PC-3 (cell line): ENCODE measurements at regions not wholly inside any gene's neighbourhood (a gene's known extent, or its start where the extent isn't known, plus 50 kb on each side); places are given as distances from the start of the nearest gene placed in this dataset.
"Not testable (repeated sequence)": the region's sequence is repeated elsewhere in the genome, so short reads cannot be mapped to it uniquely, and the experiment has no call there.

ENCODE experiments used
- CTCF ChIP-seq: fragments of 300-600 bp; sonication (generic); conservative IDR thresholded peaks from 2 replicates; pipeline ENCODE4 v1.5.1; 2017; ENCODE audit warnings: antibody characterized with exemption, low read depth, mild to moderate bottlenecking, low read length
- EZH2 ChIP-seq: fragments of 300-600 bp; sonication (generic); IDR thresholded peaks from one replicate; pipeline ENCODE4 v1.6.1; 2017; ENCODE audit warnings: antibody characterized with exemption, mild to moderate bottlenecking, low read length; ENCODE audit not compliant: unreplicated experiment
- EZH2phosphoT487 ChIP-seq: fragments of 300-600 bp; sonication (generic); IDR thresholded peaks from 2 replicates; pipeline ENCODE4 v1.6.1; 2018; ENCODE audit warnings: mild to moderate bottlenecking, antibody characterized with exemption, low read length, borderline replicate concordance

DNA sequence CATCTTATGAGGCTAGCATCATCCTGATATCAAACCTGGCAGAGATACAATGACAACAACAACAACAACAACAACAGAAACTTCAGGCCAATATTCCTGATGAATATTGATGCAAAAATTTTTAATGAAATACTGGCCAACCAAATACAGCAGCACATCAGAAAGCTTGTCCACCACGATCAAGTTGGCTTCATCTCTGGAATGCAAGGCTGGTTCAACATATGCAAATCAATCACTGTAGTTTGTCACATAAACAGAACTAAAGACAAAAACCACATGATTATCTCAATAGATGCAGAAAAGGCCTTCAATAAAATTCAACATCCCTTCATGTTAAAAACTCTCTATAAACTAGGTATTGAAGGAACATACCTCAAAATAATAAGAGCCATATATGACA is 397.3 kb downstream of the RAP2B start:
- TF ChIP-seq EZH2, CTCF, EZH2phosphoT487: not testable (repeated sequence)
